ENCODE measurements at regions not wholly inside any gene's neighbourhood (a gene's known extent, or its start where the extent isn't known, plus 50 kb on each side); places are given as distances from the start of the nearest gene placed in this dataset.

DNA sequence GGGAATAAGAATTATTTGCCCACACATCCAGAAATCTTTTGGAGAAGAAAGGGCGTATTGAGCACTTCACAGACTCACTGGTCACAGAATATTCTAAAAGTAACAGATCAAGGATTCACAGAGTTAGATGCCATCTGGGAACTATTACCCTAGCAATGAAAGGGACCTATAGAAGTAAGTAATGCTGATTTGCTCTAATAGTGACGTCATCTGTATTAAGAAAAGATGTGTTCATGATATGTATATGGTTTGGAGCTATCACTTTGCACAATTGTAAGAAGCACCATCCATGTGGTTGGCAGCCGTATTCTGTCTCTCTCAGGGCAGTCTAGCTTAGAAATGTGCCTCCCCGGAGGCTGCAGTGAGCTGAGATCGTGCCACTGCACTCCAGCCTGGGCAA lies 52.8 kb upstream of the SV2C start:
- no peak for DNase-seq (ENCODE audit: low read depth in 4 of 4, low spot score in 3 of 4)

DNA sequence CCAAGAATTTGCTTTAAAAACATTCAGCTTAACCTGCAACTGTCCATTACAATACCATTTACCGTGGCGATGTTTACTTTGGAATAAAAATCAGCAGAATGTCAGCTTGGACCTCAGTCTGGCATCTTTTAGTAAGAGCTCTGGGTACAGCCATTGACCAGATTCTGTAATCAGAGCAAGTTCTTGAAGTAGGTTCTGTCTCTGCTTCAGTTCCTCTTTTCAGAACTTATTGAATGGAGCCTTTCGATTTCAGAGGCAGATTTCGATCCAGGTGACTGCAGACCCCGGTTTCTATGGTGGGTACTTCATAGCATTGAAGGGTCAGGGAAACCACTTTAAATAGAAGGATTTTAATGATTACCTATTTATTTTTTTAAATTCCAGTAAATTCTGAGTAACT lies 53.4 kb upstream of the SV2C start:
- no peak for DNase-seq (ENCODE audit: low read depth in 4 of 4, low spot score in 3 of 4)

DNA sequence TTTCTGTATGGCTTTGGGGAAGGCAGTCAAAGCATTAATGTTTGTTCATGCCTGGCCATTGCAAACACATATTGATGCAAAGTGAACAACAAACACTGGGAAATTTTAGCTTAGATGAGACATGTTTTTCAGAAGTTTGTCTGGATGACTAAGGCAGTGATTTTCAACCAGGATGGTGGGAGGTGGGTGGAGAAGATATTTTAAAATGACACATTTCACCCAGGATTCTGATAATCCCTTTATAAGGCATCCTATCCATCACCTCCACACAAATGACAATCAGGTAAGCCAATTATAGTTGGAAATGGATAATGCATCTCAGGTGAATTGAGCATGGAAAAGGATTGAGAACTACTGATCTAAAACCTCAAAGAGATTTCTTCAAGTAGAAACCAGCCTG lies 57.4 kb upstream of the SV2C start:
- DNase-seq (ENCODE audit: low read depth in 4 of 4, low spot score in 3 of 4), result no peak

DNA sequence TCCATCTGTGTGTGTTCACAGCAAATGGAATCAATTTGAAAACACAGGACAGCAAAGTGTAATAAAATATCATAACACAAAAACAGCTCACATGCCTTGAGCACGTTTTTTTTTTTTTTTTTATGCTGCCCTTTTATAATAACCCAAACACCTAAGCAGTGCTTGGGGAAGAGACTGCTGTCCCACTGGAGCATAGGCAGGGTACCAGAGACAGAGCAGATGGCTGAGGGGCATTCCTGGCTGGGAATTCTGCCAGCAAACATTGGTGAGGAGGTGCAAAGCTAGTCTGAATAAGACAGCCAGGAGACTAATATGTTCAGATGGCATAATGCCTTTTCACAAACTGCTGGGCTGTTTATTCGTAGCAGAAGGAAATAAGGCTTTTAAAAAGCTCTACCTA lies 58.1 kb upstream of the SV2C start:
- no peak for DNase-seq (ENCODE audit: low read depth in 4 of 4, low spot score in 3 of 4)

DNA sequence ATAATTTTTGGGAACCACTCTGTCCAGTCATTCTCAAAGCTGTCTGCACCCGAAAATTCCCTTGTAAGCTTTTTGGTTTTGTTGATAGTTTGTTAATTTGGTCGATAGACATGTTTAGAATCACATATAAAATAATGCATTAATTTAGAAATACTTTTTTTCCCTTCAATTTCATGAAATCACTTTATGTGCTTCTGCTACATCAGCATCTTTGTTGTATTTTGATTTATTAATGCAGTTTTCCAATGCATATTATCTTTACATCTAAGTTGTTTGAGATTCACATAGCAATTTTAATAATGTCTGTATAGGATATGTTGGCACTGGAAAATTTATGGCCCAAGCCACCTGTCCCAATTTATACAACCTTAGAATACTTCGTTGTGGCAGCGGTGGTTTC lies 60.6 kb upstream of the SV2C start:
- no peak for DNase-seq (ENCODE audit: low read depth in 4 of 4, low spot score in 3 of 4)

DNA sequence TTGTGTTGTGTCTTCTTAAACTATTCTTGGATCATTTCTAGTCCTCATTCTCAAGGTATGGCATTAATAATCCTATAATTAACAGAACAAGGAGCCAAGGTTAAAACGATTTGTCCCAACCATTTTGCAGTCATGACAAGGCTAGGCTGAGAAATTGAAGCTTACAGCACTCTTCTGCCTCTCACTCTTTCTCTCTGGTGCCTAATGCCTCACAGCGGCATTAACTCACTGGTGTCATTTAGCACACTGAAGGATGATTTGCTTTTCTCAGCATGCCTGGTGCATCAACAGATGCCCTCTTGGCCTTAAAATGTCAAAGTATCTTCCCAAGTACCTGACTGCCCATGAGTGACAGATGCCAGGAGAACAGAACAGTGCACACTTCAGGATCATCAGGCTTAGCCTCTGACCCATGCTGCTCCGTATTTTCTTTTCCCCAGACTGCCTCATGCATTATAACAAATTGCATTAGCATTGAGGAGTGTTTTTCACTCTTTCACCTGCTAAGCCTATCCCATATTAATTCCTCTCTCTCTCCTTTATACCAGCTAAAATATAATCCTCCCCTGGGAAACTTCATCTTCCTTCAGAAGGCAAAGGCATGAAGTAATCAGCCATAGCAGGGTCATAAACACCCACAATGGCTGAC lies 61.1 kb upstream of the SV2C start:
- DNase-seq (ENCODE audit: low read depth in 4 of 4, low spot score in 3 of 4), result no peak

DNA sequence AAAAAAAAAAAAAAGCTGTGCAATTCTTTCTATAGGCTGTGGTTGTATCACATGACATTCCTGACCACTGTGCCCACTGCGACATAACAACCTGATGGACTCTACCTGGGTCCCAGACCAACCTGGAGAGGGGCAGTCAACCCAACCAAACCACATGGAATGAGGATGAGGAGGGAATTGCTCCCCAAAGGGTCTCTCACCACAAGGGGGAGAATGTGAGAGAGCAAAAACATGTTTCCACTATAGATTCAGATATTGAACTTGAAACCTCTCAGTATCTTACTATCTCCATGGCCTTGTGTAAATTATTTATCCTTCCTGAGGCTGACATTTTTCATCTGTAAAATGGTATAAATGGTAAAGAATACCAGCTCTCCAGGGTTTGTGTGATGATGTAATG lies 66.9 kb upstream of the SV2C start:
- DNase-seq (ENCODE audit: low read depth in 4 of 4, low spot score in 3 of 4), result no peak

DNA sequence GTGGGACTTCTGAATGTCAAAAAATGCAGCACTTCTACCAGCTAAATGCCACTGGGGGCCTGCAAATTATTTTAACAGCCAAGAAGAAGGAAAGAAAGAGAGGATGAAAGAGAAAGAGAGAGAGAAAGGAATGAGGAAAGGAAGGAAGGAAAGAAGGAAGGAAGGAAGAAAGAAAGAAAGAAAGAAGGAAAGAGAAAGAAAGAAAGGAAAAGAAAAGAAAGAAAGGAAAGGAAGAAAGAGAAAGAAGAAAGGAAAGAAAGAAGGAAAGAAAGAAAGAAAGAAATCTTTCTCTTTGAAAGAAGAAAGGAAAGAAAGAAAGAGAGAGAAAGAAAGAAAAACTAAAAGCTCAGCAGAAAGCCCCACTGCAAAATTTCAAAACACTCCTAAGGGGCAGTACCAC lies 69.2 kb upstream of the SV2C start:
- no peak for DNase-seq (ENCODE audit: low read depth in 4 of 4, low spot score in 3 of 4)

DNA sequence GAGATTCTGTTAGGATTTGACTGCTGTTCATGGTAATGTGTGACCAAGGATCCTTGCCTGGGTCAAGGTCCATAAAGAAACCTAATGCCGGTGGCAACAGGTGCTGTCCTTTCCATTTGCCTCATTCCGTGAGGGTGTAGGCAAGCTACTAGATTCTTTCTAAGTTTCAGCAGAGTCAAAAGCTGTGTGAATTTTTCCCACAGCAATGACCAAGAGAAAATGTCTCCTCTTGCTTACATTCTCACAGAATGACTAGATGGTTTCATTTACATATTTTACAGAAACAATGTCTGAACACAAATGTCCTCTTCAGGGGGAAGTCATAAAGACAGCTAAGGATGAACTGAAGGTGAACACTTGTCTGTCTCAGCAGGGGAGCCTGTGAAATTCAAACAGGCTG lies 75.3 kb upstream of the SV2C start:
- no peak for DNase-seq (ENCODE audit: low read depth in 4 of 4, low spot score in 3 of 4)

DNA sequence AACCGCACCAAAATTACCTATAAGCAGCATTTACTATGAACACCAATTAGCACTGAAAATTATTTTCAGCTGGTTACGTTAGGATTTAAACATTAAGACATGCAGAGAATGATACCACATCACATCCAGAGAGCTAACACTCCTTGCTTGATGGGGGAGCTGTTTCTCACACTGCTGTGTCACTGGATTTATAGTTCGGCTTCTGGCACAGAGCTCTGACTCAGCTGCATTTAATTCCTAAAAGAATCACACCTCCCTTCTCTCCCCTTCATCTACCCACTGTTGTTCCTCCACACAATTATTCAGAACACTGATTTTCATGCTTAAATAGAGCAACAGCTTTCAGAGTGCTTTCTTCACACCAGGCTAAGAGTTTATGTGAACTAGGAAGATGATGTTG lies 82.6 kb upstream of the SV2C start:
- DNase-seq (ENCODE audit: low read depth in 4 of 4, low spot score in 3 of 4), result no peak

DNA sequence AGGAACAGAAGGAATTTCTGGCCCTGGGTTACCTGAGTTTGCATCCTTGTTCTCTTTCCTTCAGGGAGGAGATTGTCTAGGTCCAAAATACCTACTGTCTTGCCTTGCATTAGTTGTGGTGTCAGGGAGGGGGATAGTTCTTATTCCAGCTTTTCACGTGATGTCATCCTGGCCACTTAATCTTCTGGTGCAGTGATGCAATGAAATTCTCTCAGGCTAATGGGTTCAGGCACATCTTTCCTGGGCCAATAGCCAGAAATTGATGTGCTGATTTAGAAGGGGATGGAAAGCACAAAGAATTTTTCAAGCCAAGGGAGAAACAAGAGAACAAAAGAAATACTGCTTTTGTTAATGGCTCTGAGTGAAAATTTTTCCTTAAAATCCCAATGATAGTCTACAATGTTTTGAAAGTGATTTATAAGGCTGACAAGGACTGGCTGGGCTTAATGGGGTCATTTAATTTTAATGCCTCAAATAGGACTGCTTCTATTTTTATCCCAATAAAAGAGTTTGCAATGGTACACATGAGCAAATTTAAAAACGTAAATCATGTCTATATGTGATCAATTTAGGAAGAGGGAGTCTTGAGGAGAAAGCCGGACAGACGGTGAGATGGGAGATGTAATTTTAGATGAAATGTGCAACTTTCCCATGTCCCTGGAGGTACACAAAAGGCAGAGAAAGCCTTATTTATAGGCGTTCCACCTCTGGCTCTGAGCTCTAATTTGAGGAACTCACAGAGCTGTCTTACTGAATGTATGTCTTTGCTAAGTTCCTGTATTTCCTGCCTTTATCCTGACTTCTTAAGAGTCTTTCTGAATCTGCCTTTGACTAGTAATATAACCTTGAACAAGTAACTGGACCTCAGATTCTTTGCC lies 89.3 kb upstream of the SV2C start:
- DNase-seq (ENCODE audit: low read depth in 4 of 4, low spot score in 3 of 4), result no peak

DNA sequence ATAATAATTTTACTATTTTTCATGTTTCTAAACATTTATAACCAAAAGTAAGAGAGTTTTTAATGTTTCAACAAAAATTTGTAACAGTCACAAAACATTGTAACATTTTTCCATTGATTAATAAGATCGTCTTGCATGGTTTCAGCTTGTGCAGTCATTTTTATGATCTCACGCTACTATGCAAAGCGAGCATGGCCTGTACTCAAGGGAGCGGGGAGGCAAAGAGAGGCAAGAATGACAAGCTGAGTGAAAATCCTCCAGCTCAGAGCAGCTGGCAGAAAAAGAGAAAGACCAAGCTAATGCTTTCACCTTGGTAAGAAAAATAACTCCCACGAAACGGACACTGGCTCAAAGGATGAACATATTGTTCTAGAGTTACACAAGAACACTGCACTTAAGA lies 90.0 kb upstream of the SV2C start:
- no peak for DNase-seq (ENCODE audit: low read depth in 4 of 4, low spot score in 3 of 4)

DNA sequence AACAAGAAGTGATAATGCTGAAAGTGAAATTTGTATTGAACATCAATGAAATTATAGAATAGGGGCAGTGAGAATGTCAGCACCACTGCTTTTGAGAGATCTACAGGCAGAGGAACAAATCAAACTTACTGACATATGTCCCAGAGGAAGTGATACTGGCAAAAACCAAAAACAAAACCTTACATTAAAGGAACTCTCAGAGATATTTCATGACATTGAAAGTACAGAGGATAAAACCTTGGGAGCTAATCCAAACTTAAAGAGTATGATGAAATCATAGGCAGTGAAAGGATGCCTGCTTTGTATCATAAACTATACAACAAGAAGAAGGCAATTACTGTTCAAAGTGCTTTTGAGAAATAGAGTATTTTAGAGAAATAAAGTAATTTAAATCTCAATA lies 90.4 kb upstream of the SV2C start:
- no peak for DNase-seq (ENCODE audit: low read depth in 4 of 4, low spot score in 3 of 4)

DNA sequence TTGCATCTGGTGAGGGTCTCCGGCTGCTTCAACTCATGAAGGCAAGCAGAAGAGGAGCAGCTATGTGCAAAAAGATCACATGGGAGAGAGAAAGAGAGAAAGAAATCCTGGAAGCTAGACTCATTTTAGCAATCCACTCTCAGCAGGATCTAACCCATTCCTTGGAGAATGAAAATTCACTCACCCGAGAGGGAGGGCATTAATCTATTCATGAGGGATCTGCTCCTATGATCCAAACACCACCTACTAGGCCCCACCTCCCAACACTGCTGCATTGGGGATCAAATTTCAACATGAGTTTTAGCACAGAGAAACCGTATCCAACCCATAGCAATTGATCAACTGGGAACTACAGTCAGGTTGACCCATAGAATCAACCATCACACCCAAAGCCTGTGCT lies 98.1 kb upstream of the SV2C start:
- DNase-seq (ENCODE audit: low read depth in 4 of 4, low spot score in 3 of 4), result no peak

DNA sequence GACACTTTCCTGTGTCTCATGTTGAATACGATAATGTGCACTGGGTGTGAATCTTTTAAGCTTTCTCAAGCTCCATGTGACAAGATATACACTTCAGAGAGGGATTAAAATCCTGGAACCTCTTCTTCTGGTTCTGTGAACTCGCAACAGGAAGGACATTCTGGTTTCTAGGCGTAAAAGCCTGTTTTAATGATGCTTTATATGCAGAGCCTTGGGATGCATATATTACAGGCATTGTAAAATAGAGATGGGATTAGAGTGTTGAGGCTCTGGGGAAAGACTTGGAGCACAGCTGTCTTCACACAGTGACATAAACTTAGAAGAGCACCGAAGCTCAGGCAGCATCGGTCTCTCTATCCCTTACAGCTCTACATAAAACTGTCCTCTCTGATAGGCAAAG lies 107.7 kb upstream of the SV2C start:
- DNase-seq (ENCODE audit: low read depth in 4 of 4, low spot score in 3 of 4), result no peak

DNA sequence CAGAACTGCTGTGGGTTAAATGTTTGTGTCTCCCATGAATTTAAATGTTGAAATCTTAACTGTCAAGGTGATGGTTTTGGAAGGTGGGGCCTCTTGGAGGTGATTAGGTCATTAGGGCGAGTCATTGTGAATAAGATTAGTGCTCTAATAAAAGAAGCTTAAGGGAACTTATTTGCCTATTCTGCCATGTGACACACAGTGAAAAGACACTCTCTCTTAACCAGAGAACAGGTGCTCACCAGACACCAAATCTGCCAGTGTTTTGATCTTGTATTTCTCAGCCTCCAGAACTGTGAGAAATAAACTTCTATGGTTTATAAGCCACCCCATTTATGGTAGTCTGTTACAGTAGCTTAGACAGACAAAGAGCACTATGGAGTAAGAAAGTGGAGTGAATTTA lies 117.9 kb upstream of the SV2C start:
- DNase-seq (ENCODE audit: low read depth in 4 of 4, low spot score in 3 of 4), result no peak

DNA sequence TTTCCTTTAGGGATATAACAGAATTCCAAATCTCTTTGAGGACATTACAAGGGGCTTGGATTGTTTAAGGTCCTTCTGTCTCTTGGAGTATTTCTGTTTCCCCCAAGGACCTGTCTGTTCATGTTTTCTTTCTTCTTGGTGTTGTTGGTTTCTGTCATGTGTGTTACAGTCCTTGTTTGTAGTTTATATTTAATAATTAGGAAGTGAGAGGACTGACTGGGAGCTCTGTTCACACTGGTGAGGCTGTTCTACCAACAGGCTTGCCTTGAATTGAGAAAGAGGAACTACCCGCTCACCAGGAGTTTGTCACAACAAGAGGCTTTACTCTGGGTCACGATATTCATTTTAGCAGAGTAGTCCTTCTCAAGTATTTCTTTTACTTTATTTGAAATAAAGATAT lies 119.2 kb upstream of the SV2C start:
- DNase-seq (ENCODE audit: low read depth in 4 of 4, low spot score in 3 of 4), result no peak

DNA sequence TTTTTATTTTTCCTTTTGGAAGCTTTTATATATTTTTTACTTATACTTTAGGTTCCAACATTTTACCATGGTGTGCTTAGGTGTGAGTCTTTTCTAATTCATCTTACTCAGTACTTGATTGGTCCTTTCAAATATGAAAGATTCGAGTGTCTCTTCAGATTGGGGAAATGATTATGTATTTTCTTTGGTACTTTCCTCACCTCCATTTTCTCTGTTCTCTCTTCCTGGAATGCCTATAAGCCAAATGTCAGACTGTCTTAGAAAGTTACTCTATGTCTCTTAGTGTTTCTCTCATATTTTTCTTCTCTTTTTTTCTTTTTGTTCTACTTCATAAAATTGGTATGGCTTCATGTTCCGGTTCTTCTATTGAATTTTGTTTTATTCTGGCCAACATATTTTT lies 119.6 kb upstream of the SV2C start:
- DNase-seq (ENCODE audit: low read depth in 4 of 4, low spot score in 3 of 4), result no peak

DNA sequence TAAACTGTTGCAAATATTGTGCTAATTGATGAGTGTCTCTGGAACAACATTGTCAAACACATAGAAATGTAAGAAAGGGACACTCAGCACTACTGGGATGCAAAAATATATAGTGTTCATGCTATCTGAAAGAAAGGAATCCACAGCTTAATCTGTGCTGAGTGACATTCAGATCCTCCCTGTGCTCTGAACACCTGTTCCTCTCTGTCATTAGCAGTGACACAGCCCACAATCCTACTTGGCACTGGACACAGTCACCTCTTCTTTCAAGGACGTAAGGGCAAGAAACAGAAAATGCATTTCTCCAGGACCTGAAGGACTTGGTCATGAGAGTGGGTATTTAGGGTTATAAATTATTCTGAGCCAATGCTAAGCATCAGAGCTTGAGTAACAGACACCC lies 121.4 kb upstream of the SV2C start:
- DNase-seq (ENCODE audit: low read depth in 4 of 4, low spot score in 3 of 4), result no peak

DNA sequence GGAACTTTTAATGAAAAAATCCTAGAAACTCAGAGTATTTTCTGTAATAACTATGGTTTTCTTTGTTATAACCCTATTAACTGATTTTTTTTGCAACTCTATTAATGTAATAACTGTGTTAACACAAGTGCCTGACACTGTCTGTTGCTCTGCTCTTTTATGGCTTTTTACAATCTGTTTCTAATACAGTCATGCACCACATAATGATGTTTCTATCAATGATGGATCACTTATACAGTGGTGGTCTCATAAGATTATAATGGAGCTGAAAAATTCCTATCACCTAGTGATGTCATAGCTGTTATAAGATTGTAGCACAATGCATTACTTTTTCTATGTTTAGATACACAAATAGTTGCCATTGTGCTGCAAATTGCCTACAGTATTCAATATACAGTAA lies 123.1 kb upstream of the SV2C start:
- no peak for DNase-seq (ENCODE audit: low read depth in 4 of 4, low spot score in 3 of 4)

DNA sequence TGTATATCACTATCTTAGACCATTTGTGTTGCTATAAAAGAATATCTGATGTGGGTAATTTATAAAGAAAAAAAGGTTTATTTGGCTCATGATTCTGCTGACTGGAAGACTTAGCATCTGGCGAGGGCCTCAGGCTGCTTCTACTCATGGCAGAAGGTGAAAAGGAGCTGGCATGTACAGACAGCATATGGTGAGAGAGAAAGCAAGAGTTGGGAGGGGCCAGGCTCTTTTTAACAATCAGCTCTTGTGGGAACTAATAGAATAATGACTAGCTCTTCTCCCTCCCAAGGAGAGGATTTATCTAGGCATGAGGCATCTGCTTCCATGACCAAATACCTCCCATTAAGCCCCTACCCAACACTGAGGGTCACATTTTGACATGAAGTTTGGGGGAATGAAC lies 130.2 kb upstream of the SV2C start:
- DNase-seq (ENCODE audit: low read depth in 4 of 4, low spot score in 3 of 4), result no peak

DNA sequence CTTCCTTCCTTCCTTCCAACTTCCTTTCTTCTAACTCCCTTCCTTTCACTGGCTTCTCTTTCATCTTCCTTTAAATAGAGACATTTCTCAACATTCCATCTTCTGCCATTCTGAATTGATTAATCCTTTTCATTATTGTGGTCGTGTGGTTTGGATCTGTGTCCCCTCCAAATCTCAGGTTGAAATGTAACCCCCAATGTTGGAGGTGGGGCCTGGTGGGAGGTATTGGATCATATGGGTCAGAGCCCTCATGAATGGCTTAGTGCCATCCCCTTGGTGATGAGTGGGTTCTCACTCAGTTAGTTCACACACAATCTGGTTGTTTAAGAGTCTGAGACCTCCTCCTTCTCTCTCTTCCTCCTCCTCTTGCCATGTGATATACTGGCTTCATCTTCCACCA lies 130.9 kb upstream of the SV2C start:
- DNase-seq (ENCODE audit: low read depth in 4 of 4, low spot score in 3 of 4), result no peak

DNA sequence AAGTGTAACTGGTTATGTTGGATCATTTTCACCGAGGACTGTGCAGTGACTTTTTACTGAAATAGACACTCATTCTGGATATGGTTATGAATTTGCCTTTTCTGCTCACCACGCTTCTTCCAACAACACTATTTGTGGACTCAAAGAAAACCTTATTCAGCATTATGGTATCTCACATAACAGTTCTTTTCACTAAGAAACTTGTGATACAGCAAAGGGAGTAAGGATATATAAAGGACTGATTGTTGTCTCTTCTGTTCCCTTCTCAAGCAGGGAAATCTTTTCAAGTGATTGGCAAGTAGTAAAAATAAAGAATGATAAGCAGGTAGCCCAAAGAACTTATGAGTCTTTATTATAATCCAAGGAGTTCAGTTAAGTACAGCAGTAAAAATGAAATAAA lies 131.5 kb upstream of the SV2C start:
- no peak for DNase-seq (ENCODE audit: low read depth in 4 of 4, low spot score in 3 of 4)
